Sigmoid colon (tissue), 3 donors: ENCODE measurements at regions not wholly inside any gene's neighbourhood (a gene's known extent, or its start where the extent isn't known, plus 50 kb on each side); places are given as distances from the start of the nearest gene placed in this dataset.

Experiments used
- POLR2A ChIP-seq, 2 donors: fragments of 450-650 bp; IDR thresholded peaks; one replicate each; pipeline ENCODE4 v1.6.1; 2016; ENCODE audit warnings: antibody characterized with exemption in 2 of 2, mild to moderate bottlenecking in 2 of 2, moderate library complexity in 2 of 2
- TF ChIP-seq, protein P1 (sequence below), 4 experiments: fragments of 450-650 bp in 3 of 4; fragments of 200-600 bp in 1 of 4; IDR thresholded peaks; one replicate each; pipeline ENCODE4 v1.5.1; 2016 to 2019; ENCODE audit warnings: antibody characterized with exemption in 4 of 4, mild to moderate bottlenecking in 3 of 4, moderate library complexity in 2 of 4

DNA sequence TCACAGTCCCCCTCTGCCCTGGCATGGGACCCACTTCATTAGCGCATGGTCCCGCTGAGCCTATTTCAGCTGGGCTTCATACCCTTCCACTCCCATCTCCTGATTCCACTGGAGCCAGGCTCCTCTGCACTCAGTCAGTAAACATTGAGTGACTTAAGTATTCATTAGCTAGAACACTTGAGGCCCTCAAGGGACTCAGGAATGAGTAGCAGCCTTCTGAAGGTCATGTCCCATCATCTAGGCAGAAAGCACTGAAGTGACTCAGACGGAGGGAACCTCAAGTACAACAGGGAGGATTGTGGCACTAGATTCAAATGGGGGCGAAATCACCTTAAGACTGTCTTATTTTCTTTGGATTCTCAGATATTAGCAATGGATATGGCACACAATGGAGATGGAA is 186.6 kb upstream of the INHBA start:
- TF ChIP-seq, protein P1, sequence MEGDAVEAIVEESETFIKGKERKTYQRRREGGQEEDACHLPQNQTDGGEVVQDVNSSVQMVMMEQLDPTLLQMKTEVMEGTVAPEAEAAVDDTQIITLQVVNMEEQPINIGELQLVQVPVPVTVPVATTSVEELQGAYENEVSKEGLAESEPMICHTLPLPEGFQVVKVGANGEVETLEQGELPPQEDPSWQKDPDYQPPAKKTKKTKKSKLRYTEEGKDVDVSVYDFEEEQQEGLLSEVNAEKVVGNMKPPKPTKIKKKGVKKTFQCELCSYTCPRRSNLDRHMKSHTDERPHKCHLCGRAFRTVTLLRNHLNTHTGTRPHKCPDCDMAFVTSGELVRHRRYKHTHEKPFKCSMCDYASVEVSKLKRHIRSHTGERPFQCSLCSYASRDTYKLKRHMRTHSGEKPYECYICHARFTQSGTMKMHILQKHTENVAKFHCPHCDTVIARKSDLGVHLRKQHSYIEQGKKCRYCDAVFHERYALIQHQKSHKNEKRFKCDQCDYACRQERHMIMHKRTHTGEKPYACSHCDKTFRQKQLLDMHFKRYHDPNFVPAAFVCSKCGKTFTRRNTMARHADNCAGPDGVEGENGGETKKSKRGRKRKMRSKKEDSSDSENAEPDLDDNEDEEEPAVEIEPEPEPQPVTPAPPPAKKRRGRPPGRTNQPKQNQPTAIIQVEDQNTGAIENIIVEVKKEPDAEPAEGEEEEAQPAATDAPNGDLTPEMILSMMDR (IDR thresholded peaks at IDR 0.05) = no peak
- no peak for TF ChIP-seq POLR2A (IDR thresholded peaks at IDR 0.05)
